MCF 10A (cell line): ENCODE measurements at regions not wholly inside any gene's neighbourhood (a gene's known extent, or its start where the extent isn't known, plus 50 kb on each side); places are given as distances from the start of the nearest gene placed in this dataset.

Source experiments
- BruUV-seq: library from RNA; stranded (reverse); fragments of 400-500 nt; replicated peaks from 2 replicates; lab custom pipeline; 2021; lab: Mats Ljungman, UMichigan
- CTCF ChIA-PET: fragments of 300-600 bp; sonication (Branson Sonifier 250); formaldehyde crosslinking; extraction: SDS; loops from one replicate; lab custom pipeline; 2021; ENCODE audit warnings: antibody characterized with exemption, inconsistent platforms; lab: Yijun Ruan, JAX
- POLR2A ChIA-PET: fragments of 300-600, 350-650 bp; sonication (Branson Sonifier 250); formaldehyde crosslinking; extraction: SDS; loops from one replicate; lab custom pipeline; 2020; ENCODE audit warnings: antibody characterized with exemption, inconsistent platforms; lab: Yijun Ruan, JAX
- DNase-seq: peaks from one replicate; pipeline ENCODE4 v3.0.0-alpha.2; 2018; ENCODE audit not compliant: unreplicated experiment
- H3K27ac Mint-ChIP-seq: one replicate; pipeline ENCODE4 v1.8.0; 2022; ENCODE audit warnings: mild to moderate bottlenecking, low read depth, mixed read lengths; ENCODE audit not compliant: unreplicated experiment
- H3K27me3 Mint-ChIP-seq: one replicate; pipeline ENCODE4 v1.8.0; 2022; ENCODE audit warnings: mixed read lengths; ENCODE audit not compliant: insufficient read depth, unreplicated experiment
- H3K36me3 Mint-ChIP-seq: one replicate; pipeline ENCODE4 v1.8.0; 2022; ENCODE audit warnings: mild to moderate bottlenecking, moderate library complexity, mixed read lengths; ENCODE audit not compliant: insufficient read depth, unreplicated experiment
- H3K4me1 Mint-ChIP-seq: one replicate; pipeline ENCODE4 v1.8.0; 2022; ENCODE audit warnings: mixed read lengths; ENCODE audit not compliant: insufficient read depth, unreplicated experiment
- H3K4me3 Mint-ChIP-seq: one replicate; pipeline ENCODE4 v1.8.0; 2022; ENCODE audit warnings: mild to moderate bottlenecking, moderate library complexity, mixed read lengths; ENCODE audit not compliant: unreplicated experiment
- H3K9me3 Mint-ChIP-seq: one replicate; pipeline ENCODE4 v1.8.0; 2022; ENCODE audit warnings: mixed read lengths; ENCODE audit not compliant: unreplicated experiment
- intact Hi-C: fragments of 100-400 bp; cut with micrococcal nuclease; formaldehyde crosslinking; loops from 2 replicates; pipeline ENCODE4 v1.14.1; 2022
- TF ChIP-seq, protein P1 (sequence below): fragments of 200-600 bp; IDR thresholded peaks from one replicate; pipeline ENCODE4 v1.8.0; 2022; ENCODE audit warnings: antibody characterized with exemption, mild to moderate bottlenecking; ENCODE audit not compliant: unreplicated experiment

DNA sequence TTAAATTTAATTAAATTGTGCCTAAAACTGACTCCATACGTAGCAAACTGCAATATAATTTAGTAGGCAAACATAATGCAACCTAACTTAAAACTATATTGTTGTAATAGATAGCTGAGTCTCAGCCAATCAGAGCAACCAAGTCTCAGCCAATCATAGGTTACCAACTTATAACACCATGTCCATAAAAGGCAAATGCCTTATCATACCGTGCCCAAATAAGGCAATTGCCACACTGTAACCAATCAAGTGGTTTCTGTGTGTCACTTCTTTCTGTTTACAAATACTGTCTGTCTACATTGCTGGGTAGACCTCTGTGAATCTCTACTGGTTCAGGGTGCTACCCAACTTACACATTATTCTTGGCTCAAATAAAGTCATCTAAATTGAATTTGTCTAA, 728.4 kb upstream of the EPHA6 start:
- Mint-ChIP-seq H3K4me3 (no peak overlapping the region), H3K27ac (no peak overlapping the region), H3K36me3 (no peaks in the 10 kb centered on the region), H3K27me3 (no peaks in the 10 kb centered on the region), H3K9me3 (no peaks in the 10 kb centered on the region), H3K4me1 (no peaks in the 10 kb centered on the region)
- CTCF ChIA-PET, result no interaction called here
- POLR2A ChIA-PET, result no interaction called here
- intact Hi-C loops, result no loop called here
- TF ChIP-seq, protein P1, sequence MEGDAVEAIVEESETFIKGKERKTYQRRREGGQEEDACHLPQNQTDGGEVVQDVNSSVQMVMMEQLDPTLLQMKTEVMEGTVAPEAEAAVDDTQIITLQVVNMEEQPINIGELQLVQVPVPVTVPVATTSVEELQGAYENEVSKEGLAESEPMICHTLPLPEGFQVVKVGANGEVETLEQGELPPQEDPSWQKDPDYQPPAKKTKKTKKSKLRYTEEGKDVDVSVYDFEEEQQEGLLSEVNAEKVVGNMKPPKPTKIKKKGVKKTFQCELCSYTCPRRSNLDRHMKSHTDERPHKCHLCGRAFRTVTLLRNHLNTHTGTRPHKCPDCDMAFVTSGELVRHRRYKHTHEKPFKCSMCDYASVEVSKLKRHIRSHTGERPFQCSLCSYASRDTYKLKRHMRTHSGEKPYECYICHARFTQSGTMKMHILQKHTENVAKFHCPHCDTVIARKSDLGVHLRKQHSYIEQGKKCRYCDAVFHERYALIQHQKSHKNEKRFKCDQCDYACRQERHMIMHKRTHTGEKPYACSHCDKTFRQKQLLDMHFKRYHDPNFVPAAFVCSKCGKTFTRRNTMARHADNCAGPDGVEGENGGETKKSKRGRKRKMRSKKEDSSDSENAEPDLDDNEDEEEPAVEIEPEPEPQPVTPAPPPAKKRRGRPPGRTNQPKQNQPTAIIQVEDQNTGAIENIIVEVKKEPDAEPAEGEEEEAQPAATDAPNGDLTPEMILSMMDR, result no peak
- no TSS peak for BruUV-seq
- DNase-seq, result no peak

DNA sequence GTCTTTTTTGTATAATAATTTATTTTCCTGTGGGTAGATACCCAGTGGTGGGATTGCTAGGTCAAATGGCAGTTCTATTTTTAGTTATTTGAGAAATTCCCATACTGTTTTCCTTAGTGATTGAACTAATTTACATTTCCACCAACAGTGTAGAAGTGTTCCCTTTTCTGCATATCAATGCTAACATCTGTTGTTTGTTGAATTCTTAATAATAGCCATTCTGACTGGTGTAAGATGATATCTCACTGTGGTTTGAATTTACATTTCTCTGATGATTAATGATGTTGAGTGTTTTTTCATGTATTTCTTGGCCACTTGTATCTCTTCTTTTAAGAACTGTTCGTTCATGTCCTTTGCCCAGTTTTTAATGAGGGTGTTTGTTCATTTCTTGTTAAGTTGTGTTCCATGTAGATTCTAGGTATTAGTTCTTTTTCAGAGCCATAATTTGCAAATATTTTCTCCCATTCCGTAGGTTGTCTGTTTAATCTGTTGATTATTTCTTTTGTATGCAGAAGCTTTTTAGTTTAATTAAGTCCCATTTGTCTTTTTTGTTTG, 713.3 kb upstream of the EPHA6 start:
- no peaks in the 10 kb centered on the region for H3K27me3 Mint-ChIP-seq
- no peaks in the 10 kb centered on the region for H3K9me3 Mint-ChIP-seq
- H3K36me3 Mint-ChIP-seq, result no peaks in the 10 kb centered on the region
- no TSS peak for BruUV-seq
- intact Hi-C loops, result no loop called here
- ChIA-PET POLR2A (no interaction called here), CTCF (no interaction called here)
- no peaks in the 10 kb centered on the region for H3K4me1 Mint-ChIP-seq
- no peak for DNase-seq
- H3K27ac Mint-ChIP-seq, result no peak overlapping the region
- TF ChIP-seq, protein P1, result no peak
- H3K4me3 Mint-ChIP-seq, result no peak overlapping the region

DNA sequence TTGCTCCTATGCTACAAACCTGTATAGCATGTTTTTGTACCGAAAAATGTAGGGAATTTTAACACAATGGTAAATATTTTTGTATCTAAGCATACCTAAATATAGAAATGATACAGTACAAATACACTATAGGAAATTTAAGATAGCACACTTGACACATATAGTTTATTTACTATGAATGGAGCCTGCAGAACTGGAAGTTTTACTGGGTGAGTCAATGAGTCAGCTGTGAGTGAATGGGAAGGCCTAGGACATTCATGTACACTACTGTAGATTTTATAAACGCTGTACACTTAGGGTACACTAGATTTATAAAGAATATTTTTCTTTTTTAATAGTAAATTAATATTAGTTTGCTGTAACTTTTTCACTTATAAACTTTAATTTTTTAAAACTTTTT, 707.7 kb upstream of the EPHA6 start:
- Mint-ChIP-seq H3K9me3 (no peaks in the 10 kb centered on the region), H3K36me3 (no peaks in the 10 kb centered on the region), H3K4me1 (no peaks in the 10 kb centered on the region), H3K27ac (no peak overlapping the region), H3K27me3 (no peaks in the 10 kb centered on the region), H3K4me3 (no peak overlapping the region)
- POLR2A ChIA-PET, result no interaction called here
- TF ChIP-seq, protein P1, result no peak
- BruUV-seq, result no TSS peak
- intact Hi-C loops, result no loop called here
- no peak for DNase-seq
- CTCF ChIA-PET, result no interaction called here
